ENCODE measurements at regions not wholly inside any gene's neighbourhood (a gene's known extent, or its start where the extent isn't known, plus 50 kb on each side); places are given as distances from the start of the nearest gene placed in this dataset.

DNA sequence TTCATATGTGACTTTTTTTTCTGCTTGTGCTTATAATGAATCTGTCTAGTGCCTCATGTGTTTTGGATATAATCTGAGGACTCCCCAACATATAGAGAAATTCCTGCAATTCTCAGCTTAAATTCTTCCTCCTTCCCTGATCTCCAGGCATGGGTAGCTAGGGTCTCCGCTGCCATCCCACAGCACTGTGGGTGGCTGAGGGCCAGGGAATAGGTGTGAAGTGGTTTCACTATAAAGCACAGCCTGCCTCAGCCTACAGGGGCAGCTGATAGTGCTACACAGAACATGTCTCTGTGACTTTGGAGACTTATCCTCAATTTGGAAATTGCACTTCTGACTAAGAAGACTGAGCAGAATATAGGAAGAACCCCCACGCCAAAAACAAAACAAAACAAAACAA is 137.3 kb upstream of the NABP1 start:
- no peak overlapping the region for H3K4me2 ChIP-seq (ENCODE audit: low read length)
- H3K27me3 ChIP-seq (ENCODE audit: low read depth, low read length), result no peaks in the 10 kb centered on the region
- H3K9ac ChIP-seq (ENCODE audit: low read length), result no peak overlapping the region
- H3K27ac ChIP-seq (ENCODE audit: low read length), result no peak overlapping the region
- no peaks in the 10 kb centered on the region for H4K20me1 ChIP-seq (ENCODE audit: insufficient read depth, low read length)
- H3K4me1 ChIP-seq (ENCODE audit: low read length), result peaks cover 7% of the 10 kb centered on the region; the same call in 1 of the 2 replicates
- no peaks in the 10 kb centered on the region for H3K79me2 ChIP-seq (ENCODE audit: low read length)
- H3K4me3 ChIP-seq (ENCODE audit: low read length), result no peak overlapping the region
- H2AFZ ChIP-seq (ENCODE audit: low read depth, low read length), result no peak overlapping the region
- TF ChIP-seq, protein P1, sequence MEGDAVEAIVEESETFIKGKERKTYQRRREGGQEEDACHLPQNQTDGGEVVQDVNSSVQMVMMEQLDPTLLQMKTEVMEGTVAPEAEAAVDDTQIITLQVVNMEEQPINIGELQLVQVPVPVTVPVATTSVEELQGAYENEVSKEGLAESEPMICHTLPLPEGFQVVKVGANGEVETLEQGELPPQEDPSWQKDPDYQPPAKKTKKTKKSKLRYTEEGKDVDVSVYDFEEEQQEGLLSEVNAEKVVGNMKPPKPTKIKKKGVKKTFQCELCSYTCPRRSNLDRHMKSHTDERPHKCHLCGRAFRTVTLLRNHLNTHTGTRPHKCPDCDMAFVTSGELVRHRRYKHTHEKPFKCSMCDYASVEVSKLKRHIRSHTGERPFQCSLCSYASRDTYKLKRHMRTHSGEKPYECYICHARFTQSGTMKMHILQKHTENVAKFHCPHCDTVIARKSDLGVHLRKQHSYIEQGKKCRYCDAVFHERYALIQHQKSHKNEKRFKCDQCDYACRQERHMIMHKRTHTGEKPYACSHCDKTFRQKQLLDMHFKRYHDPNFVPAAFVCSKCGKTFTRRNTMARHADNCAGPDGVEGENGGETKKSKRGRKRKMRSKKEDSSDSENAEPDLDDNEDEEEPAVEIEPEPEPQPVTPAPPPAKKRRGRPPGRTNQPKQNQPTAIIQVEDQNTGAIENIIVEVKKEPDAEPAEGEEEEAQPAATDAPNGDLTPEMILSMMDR (IDR thresholded peaks at IDR 0.05; ENCODE audit: low read depth, low read length), result no peak
- TF ChIP-seq EZH2phosphoT487 (IDR thresholded peaks at IDR 0.05; ENCODE audit: low read depth), result no peak
- H3K9me3 ChIP-seq (ENCODE audit: insufficient read depth, low read length), result no peaks in the 10 kb centered on the region
- H3K36me3 ChIP-seq (replicated peaks; ENCODE audit: low read depth, low read length), result no peaks in the 10 kb centered on the region

DNA sequence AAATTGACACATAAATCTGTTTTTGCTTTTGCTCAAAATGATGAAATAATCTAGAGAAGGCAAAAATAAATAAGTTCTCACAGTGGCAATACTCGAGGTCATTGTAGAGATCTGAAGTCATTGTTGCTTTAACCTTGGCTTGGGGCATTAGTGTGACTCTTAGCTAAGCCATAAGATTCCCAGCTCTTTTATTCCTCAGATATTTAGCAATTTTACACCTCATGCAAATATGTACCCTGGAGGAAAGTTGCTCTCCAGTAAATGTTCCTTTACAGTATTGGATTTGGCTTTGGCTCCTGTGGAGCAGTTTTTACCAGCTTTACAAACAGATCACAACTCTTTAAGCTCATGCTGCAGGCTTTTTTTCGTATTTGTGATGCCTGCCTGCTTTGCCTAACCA is 134.2 kb upstream of the NABP1 start:
- H3K36me3 ChIP-seq (replicated peaks; ENCODE audit: low read depth, low read length), result no peaks in the 10 kb centered on the region
- no peak overlapping the region for H2AFZ ChIP-seq (ENCODE audit: low read depth, low read length)
- H3K27ac ChIP-seq (ENCODE audit: low read length), result no peak overlapping the region
- H3K27me3 ChIP-seq (ENCODE audit: low read depth, low read length), result no peaks in the 10 kb centered on the region
- peaks cover 7% of the 10 kb centered on the region; the same call in 1 of the 2 replicates for H3K4me1 ChIP-seq (ENCODE audit: low read length)
- no peaks in the 10 kb centered on the region for H3K79me2 ChIP-seq (ENCODE audit: low read length)
- no peak for TF ChIP-seq EZH2phosphoT487 (IDR thresholded peaks at IDR 0.05; ENCODE audit: low read depth)
- no peak overlapping the region for H3K9ac ChIP-seq (ENCODE audit: low read length)
- H4K20me1 ChIP-seq (ENCODE audit: insufficient read depth, low read length), result no peaks in the 10 kb centered on the region
- no peak overlapping the region for H3K4me2 ChIP-seq (ENCODE audit: low read length)
- no peaks in the 10 kb centered on the region for H3K9me3 ChIP-seq (ENCODE audit: insufficient read depth, low read length)
- no peak overlapping the region for H3K4me3 ChIP-seq (ENCODE audit: low read length)

GRCh38 chr2:191544461-191545062 is 133.4 kb upstream of the NABP1 start:
- no peaks in the 10 kb centered on the region for H3K79me2 ChIP-seq (ENCODE audit: low read length)
- no peak overlapping the region for H3K4me2 ChIP-seq (ENCODE audit: low read length)
- H3K4me1 ChIP-seq (ENCODE audit: low read length), result peaks cover 7% of the 10 kb centered on the region; the same call in 1 of the 2 replicates
- H2AFZ ChIP-seq (ENCODE audit: low read depth, low read length), result no peak overlapping the region
- H3K9ac ChIP-seq (ENCODE audit: low read length), result no peak overlapping the region
- no peaks in the 10 kb centered on the region for H4K20me1 ChIP-seq (ENCODE audit: insufficient read depth, low read length)
- no peaks in the 10 kb centered on the region for H3K9me3 ChIP-seq (ENCODE audit: insufficient read depth, low read length)
- TF ChIP-seq, protein P1 (IDR thresholded peaks at IDR 0.05; ENCODE audit: low read depth, low read length), result no peak
- TF ChIP-seq EZH2phosphoT487 (IDR thresholded peaks at IDR 0.05; ENCODE audit: low read depth), result no peak
- H3K27ac ChIP-seq (ENCODE audit: low read length), result no peak overlapping the region
- no peaks in the 10 kb centered on the region for H3K36me3 ChIP-seq (replicated peaks; ENCODE audit: low read depth, low read length)
- H3K27me3 ChIP-seq (ENCODE audit: low read depth, low read length), result no peaks in the 10 kb centered on the region
- H3K4me3 ChIP-seq (ENCODE audit: low read length), result no peak overlapping the region

- Histone ChIP-seq H3K4me2 (ENCODE audit: low read length) (no peak overlapping the region), H3K36me3 (replicated peaks; ENCODE audit: low read depth, low read length) (no peaks in the 10 kb centered on the region), H4K20me1 (ENCODE audit: insufficient read depth, low read length) (no peaks in the 10 kb centered on the region), H3K9ac (ENCODE audit: low read length) (no peak overlapping the region), H3K9me3 (ENCODE audit: insufficient read depth, low read length) (no peaks in the 10 kb centered on the region), H3K4me1 (ENCODE audit: low read length) (peaks cover 4% of the 10 kb centered on the region; the same call in 1 of the 2 replicates), H3K27ac (ENCODE audit: low read length) (no peak overlapping the region), H2AFZ (ENCODE audit: low read depth, low read length) (no peak overlapping the region), H3K79me2 (ENCODE audit: low read length) (no peaks in the 10 kb centered on the region), H3K4me3 (ENCODE audit: low read length) (no peak overlapping the region), H3K27me3 (ENCODE audit: low read depth, low read length) (no peaks in the 10 kb centered on the region)
- no peak for TF ChIP-seq EZH2phosphoT487 (IDR thresholded peaks at IDR 0.05; ENCODE audit: low read depth)
- TF ChIP-seq, protein P1 (IDR thresholded peaks at IDR 0.05; ENCODE audit: low read depth, low read length), result no peak
These were observed 132.6 kb upstream of the NABP1 start for GRCh38 chr2:191545361-191545760.

All from OCI-LY3 (cell line).